CD4-positive, alpha-beta memory T cell (primary cell): ENCODE measurements at regions not wholly inside any gene's neighbourhood (a gene's known extent, or its start where the extent isn't known, plus 50 kb on each side); places are given as distances from the start of the nearest gene placed in this dataset.

ENCODE experiments used
- CTCF ChIA-PET: fragments of 350-600 bp; sonication (Branson Sonifier 250); formaldehyde crosslinking; loops from one replicate; lab custom pipeline; 2021; ENCODE audit warnings: inconsistent platforms; ENCODE audit not compliant: partially characterized antibody; lab: Charles Lee
- POLR2A ChIA-PET: fragments of 350-600 bp; sonication (Branson Sonifier 250); formaldehyde crosslinking; loops from one replicate; lab custom pipeline; 2021; ENCODE audit not compliant: partially characterized antibody; lab: Charles Lee
- DNase-seq, 5 donors: peaks; one replicate each; pipeline versions ENCODE4 v3.0.0 to v3.0.0-alpha.2; 2020 to 2022; ENCODE audit warnings: mixed read lengths in 1 of 5
- H3K27ac ChIP-seq: one replicate; pipeline ENCODE4 v1.7.0; 2013; ENCODE audit warnings: low read depth, low read length
- H3K27me3 ChIP-seq: 2 replicates; pipeline ENCODE4 v1.7.0; 2013; ENCODE audit warnings: mild to moderate bottlenecking, low read length, moderate library complexity; ENCODE audit not compliant: insufficient read depth
- H3K36me3 ChIP-seq: 2 replicates; pipeline ENCODE4 v1.7.0; 2013; ENCODE audit warnings: mild to moderate bottlenecking, low read length, moderate library complexity; ENCODE audit not compliant: insufficient read depth
- H3K4me1 ChIP-seq: 2 replicates; pipeline ENCODE4 v1.7.0; 2013; ENCODE audit warnings: mild to moderate bottlenecking, low read length, moderate library complexity; ENCODE audit not compliant: insufficient read depth
- H3K4me3 ChIP-seq, 2 donors: one replicate each; pipeline ENCODE4 v1.7.0; 2013; ENCODE audit warnings: low read length in 2 of 2, mild to moderate bottlenecking in 1 of 2
- H3K9me3 ChIP-seq, 2 donors: one replicate each; pipeline ENCODE4 v1.7.0; 2013; ENCODE audit warnings: low read length in 2 of 2, control low read depth in 1 of 2; ENCODE audit not compliant: control insufficient read depth in 1 of 2
- H3K27ac Mint-ChIP-seq, 7 donors: one replicate each; pipeline ENCODE4 v1.8.0; 2020 to 2021; ENCODE audit warnings: mixed read lengths in 7 of 7, mild to moderate bottlenecking in 6 of 7, inconsistent platforms in 3 of 7, moderate library complexity in 3 of 7
- H3K27me3 Mint-ChIP-seq, 2 donors: one replicate each; pipeline ENCODE4 v1.8.0; 2020 to 2021; ENCODE audit warnings: mixed read lengths in 2 of 2
- H3K36me3 Mint-ChIP-seq, 2 donors: one replicate each; pipeline ENCODE4 v1.8.0; 2020 to 2021; ENCODE audit warnings: mixed read lengths in 2 of 2, inconsistent platforms in 1 of 2, mild to moderate bottlenecking in 1 of 2
- H3K4me1 Mint-ChIP-seq, 4 donors: one replicate each; pipeline ENCODE4 v1.8.0; 2020 to 2021; ENCODE audit warnings: mixed read lengths in 4 of 4, mild to moderate bottlenecking in 1 of 4
- H3K4me3 Mint-ChIP-seq, 8 donors: one replicate each; pipeline ENCODE4 v1.8.0; 2020 to 2021; ENCODE audit warnings: mixed read lengths in 8 of 8, mild to moderate bottlenecking in 7 of 8, moderate library complexity in 6 of 8, inconsistent platforms in 3 of 8
- H3K9me3 Mint-ChIP-seq, 8 donors: one replicate each; pipeline ENCODE4 v1.8.0; 2020 to 2021; ENCODE audit warnings: mixed read lengths in 8 of 8, mild to moderate bottlenecking in 5 of 8, inconsistent platforms in 3 of 8, moderate library complexity in 1 of 8
- intact Hi-C: fragments of 100-400 bp; cut with micrococcal nuclease; formaldehyde crosslinking; loops from one replicate; pipeline ENCODE4 v1.15.1; 2023

DNA sequence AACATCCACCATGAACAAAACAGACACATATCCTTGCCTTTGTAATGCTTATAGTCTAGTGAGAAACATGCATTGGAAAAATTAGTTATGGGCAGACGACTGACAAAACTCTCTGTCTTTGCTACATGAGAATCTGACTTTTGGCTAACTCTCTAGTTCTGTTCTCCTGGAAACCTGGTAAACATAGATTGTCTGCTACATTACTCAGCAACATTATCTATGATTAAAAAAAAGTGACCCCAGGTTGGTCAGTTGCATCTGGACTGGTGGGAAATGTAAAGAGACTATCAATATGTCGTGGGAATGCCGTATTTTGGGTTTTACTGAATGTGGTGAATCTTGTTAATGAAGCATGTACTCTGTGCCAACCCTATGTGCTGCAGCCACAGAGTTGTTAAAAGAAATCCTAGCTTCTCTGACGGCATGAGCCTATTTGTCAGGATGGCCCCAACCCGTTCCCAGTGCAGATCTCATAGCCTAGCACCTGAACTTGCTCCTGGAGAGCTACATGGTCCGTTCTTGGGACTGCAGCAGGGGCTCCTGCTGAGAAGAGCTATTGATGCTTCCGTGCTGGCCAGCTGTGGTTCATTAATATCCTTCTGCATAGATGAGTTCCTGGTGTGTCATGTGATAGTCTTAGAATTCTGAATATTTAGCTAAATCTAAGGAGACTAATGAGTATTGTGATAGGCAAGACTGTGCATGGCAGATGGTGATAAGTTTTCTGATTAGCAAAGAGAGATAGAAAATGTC lies 311.7 kb upstream of the ZNF717 start:
- POLR2A ChIA-PET = no interaction called here
- Histone ChIP-seq H3K36me3 (no peaks in the 10 kb centered on the region), H3K27ac (no peak overlapping the region), H3K9me3 (no peaks in the 10 kb centered on the region), H3K27me3 (no peaks in the 10 kb centered on the region), H3K4me3 (no peak overlapping the region), H3K4me1 (no peaks in the 10 kb centered on the region)
- Mint-ChIP-seq H3K9me3 (peaks cover 0 to 13% (median 4%) of the 10 kb centered on the region in 8 donors), H3K36me3 (no peaks in the 10 kb centered on the region), H3K4me1 (no peaks in the 10 kb centered on the region), H3K27ac (no peak overlapping the region), H3K27me3 (no peaks in the 10 kb centered on the region), H3K4me3 (no peak overlapping the region)
- no peak for DNase-seq
- CTCF ChIA-PET = no interaction called here
- intact Hi-C loops = no loop called here

DNA sequence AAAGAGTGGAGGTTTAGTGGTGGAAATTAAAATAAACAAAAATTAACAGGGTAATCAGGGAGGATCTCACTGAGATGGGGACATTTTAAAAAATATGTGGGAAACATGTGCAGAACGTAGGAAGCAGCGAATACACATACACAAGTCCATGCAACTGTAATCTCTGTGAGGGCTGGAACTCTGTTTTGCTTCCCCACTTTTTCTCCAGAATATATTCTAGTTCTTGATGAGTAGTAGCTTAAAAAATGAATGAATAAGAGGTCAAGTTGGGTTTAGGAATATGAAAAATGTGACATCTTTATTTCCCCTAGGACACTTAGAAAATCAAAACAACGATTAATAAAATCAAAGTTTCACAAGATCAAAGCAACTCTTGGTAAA lies 312.2 kb upstream of the ZNF717 start:
- Mint-ChIP-seq H3K27me3 (no peaks in the 10 kb centered on the region), H3K36me3 (no peaks in the 10 kb centered on the region), H3K9me3 (peaks cover 0 to 14% (median 4%) of the 10 kb centered on the region in 8 donors), H3K4me3 (no peak overlapping the region), H3K27ac (no peak overlapping the region), H3K4me1 (no peaks in the 10 kb centered on the region)
- no peaks in the 10 kb centered on the region for H3K4me1 ChIP-seq
- H3K27ac ChIP-seq = no peak overlapping the region
- ChIA-PET POLR2A (no interaction called here), CTCF (no interaction called here)
- H3K4me3 ChIP-seq = no peak overlapping the region
- no peaks in the 10 kb centered on the region for H3K9me3 ChIP-seq
- DNase-seq = no peak
- H3K27me3 ChIP-seq = no peaks in the 10 kb centered on the region
- H3K36me3 ChIP-seq = no peaks in the 10 kb centered on the region
- intact Hi-C loops = no loop called here

DNA sequence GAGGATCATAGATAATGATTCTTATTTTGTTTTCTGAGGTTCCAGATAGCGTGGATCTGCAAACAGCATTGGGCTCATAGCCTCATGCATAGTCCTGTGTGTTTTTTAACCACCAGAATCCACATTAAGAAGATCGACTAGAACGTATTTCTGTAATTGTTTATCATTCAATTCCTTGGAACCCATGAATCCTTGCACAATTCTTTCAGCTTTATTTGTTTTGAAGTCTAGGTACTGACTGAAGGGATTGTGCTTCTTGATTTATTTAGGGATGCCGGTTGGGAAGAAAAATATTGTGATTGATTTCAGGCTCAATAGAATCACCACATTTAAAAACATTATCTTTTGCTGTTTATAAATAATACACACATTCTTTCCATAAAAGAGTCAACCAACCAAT lies 314.6 kb upstream of the ZNF717 start:
- H3K27me3 ChIP-seq = no peaks in the 10 kb centered on the region
- H3K36me3 ChIP-seq = no peaks in the 10 kb centered on the region
- ChIA-PET POLR2A (no interaction called here), CTCF (no interaction called here)
- H3K27ac ChIP-seq = no peak overlapping the region
- no peak overlapping the region for H3K27ac Mint-ChIP-seq
- H3K4me1 Mint-ChIP-seq = no peaks in the 10 kb centered on the region
- H3K4me3 Mint-ChIP-seq = no peak overlapping the region
- H3K36me3 Mint-ChIP-seq = no peaks in the 10 kb centered on the region
- no peak for DNase-seq
- intact Hi-C loops = no loop called here
- no peaks in the 10 kb centered on the region for H3K4me1 ChIP-seq
- H3K9me3 Mint-ChIP-seq = peaks cover 2 to 17% (median 6%) of the 10 kb centered on the region in 8 donors
- H3K4me3 ChIP-seq = no peak overlapping the region
- no peaks in the 10 kb centered on the region for H3K27me3 Mint-ChIP-seq
- no peaks in the 10 kb centered on the region for H3K9me3 ChIP-seq

DNA sequence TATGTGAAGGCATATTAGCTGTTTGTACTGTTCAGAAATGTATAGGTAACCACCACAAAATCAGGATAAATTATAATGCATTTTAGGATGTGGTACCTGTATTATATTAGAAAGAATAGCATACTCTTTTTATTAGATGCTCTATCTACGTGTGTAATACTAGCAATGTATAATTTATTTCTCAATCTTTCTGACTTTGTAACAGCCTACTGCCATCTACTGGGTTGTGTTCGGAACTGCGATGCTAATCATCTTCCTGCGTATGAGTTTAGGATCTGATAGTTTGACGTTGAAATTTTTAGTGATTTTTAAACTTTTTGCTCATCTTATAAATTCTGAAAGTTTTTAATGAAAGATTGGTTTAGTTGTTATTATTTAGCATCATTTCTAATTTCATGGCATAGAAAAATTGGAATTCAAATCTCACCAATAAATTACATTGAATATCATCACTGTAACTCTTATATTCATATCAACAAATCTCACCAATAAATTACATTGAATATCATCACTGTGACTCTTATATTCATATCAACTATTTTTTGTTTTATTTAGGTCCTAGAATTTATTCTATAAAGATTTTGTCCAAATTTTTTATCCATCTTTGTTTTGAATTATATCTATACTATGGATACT lies 322.7 kb upstream of the ZNF717 start:
- Histone ChIP-seq H3K4me1 (no peaks in the 10 kb centered on the region), H3K27me3 (no peaks in the 10 kb centered on the region), H3K4me3 (no peak overlapping the region), H3K9me3 (no peaks in the 10 kb centered on the region), H3K27ac (no peak overlapping the region), H3K36me3 (no peaks in the 10 kb centered on the region)
- H3K4me3 Mint-ChIP-seq = no peak overlapping the region
- intact Hi-C loops = no loop called here
- no peak overlapping the region for H3K27ac Mint-ChIP-seq
- no peak for DNase-seq
- POLR2A ChIA-PET = no interaction called here
- no peaks in the 10 kb centered on the region for H3K36me3 Mint-ChIP-seq
- H3K27me3 Mint-ChIP-seq = no peaks in the 10 kb centered on the region
- peaks cover 0 to 9% (median 4%) of the 10 kb centered on the region in 8 donors for H3K9me3 Mint-ChIP-seq
- CTCF ChIA-PET = no interaction called here
- H3K4me1 Mint-ChIP-seq = no peaks in the 10 kb centered on the region

DNA sequence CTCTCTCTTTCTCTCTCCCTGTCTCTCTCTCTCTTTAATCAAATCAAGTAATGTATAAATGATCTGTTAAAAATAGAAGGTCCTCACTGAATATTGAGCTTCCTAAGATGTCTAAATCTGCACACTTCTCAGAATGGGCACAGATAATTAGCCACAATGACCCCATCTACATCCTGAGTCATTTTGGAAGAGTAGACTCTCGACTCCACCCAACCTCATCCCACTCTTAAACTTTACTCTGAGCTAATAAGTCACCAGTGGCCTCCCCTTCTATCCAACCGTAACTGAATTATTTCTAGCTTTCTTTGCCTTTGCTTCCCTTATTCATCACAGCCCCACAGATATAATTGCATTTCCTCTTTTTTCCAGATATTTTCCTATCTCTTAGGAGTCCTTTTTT lies 326.5 kb upstream of the ZNF717 start:
- H3K27me3 ChIP-seq = no peaks in the 10 kb centered on the region
- no peaks in the 10 kb centered on the region for H3K4me1 ChIP-seq
- H3K9me3 ChIP-seq = no peaks in the 10 kb centered on the region
- peaks cover 0 to 10% (median 3%) of the 10 kb centered on the region in 8 donors for H3K9me3 Mint-ChIP-seq
- H3K27ac Mint-ChIP-seq = no peak overlapping the region
- ChIA-PET CTCF (no interaction called here), POLR2A (no interaction called here)
- H3K27me3 Mint-ChIP-seq = no peaks in the 10 kb centered on the region
- no peak overlapping the region for H3K4me3 Mint-ChIP-seq
- H3K4me3 ChIP-seq = no peak overlapping the region
- H3K36me3 ChIP-seq = no peaks in the 10 kb centered on the region
- intact Hi-C loops = no loop called here
- H3K27ac ChIP-seq = no peak overlapping the region
- DNase-seq = no peak
- H3K36me3 Mint-ChIP-seq = no peaks in the 10 kb centered on the region
- no peaks in the 10 kb centered on the region for H3K4me1 Mint-ChIP-seq

DNA sequence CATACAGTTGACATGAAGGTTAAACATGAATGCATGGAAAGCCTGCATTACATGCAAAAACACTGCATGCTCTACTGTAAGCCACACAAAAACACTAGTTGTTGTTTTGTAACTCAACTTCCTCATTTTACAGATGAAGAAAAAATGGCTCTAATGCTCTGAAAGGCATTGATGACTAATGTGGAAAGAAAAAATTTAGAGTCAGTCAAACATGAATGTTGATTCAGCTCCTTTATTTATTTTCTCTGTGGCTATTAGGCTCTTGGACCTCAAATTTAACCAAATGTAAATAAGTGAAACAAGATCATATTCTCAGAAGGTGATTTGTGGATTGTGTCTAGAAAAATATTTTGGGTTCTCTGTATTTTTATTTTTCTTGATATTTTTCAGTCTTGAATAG lies 336.7 kb upstream of the ZNF717 start:
- no peak overlapping the region for H3K27ac ChIP-seq
- Mint-ChIP-seq H3K27me3 (no peaks in the 10 kb centered on the region), H3K4me1 (no peaks in the 10 kb centered on the region), H3K4me3 (no peak overlapping the region), H3K36me3 (no peaks in the 10 kb centered on the region), H3K9me3 (peaks cover 0 to 18% (median 8%) of the 10 kb centered on the region in 8 donors), H3K27ac (no peak overlapping the region)
- H3K4me3 ChIP-seq = no peak overlapping the region
- ChIA-PET POLR2A (no interaction called here), CTCF (no interaction called here)
- H3K27me3 ChIP-seq = no peaks in the 10 kb centered on the region
- H3K36me3 ChIP-seq = no peaks in the 10 kb centered on the region
- no peaks in the 10 kb centered on the region for H3K4me1 ChIP-seq
- intact Hi-C loops = no loop called here
- H3K9me3 ChIP-seq = no peaks in the 10 kb centered on the region
- DNase-seq = no peak

DNA sequence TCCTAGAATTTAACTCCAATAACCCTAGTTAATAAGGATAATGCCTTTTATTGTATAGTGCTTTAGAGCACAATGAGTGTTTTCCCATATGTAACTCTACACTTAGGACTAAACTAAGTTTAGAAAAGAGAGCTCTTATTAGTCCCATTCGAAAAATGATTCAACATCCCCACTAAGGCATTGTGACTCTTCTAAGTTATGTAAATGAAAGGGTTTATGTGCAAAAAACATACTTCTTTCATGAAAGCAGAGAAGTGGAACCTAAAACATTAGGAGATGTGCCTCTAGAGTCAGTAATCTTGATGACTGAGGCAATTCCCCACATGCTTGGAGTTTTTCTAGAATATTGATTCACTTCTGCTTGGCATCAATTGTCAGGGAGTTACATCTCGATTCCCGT lies 344.1 kb upstream of the ZNF717 start:
- CTCF ChIA-PET = no interaction called here
- Mint-ChIP-seq H3K27me3 (no peaks in the 10 kb centered on the region), H3K36me3 (no peaks in the 10 kb centered on the region), H3K4me3 (no peak overlapping the region), H3K27ac (no peak overlapping the region), H3K9me3 (peaks cover 0 to 12% (median 4%) of the 10 kb centered on the region in 8 donors), H3K4me1 (no peaks in the 10 kb centered on the region)
- intact Hi-C loops = no loop called here
- Histone ChIP-seq H3K4me3 (no peak overlapping the region), H3K9me3 (no peaks in the 10 kb centered on the region), H3K4me1 (no peaks in the 10 kb centered on the region), H3K27ac (no peak overlapping the region), H3K27me3 (no peaks in the 10 kb centered on the region), H3K36me3 (no peaks in the 10 kb centered on the region)
- POLR2A ChIA-PET = no interaction called here
- no peak for DNase-seq
